ENCODE measurements at regions not wholly inside any gene's neighbourhood (a gene's known extent, or its start where the extent isn't known, plus 50 kb on each side); places are given as distances from the start of the nearest gene placed in this dataset.
"Not testable (repeated sequence)": the region's sequence is repeated elsewhere in the genome, so short reads cannot be mapped to it uniquely, and the experiment has no call there.

DNA sequence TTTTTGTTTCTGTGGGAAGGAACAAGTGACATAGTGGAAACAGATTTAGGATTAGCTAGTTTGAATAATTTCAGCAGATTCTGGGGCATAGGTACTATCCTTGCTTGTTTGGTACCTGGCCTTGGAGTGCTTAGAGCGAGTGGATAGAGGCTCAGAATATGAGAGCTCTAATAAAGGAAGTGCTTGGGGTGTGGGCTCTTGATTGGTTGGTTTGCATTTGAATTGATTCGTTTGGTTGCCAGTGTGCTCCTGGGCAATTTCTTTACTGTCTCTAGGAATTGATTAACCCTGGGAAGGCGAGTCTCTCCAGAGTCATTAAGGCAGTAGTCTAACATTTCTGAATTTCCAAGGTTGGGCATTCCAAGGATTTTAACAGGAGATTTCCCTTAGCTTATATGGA is 98.0 kb downstream of the DTWD1 start:
- no peak overlapping the region for H3K27ac ChIP-seq (ENCODE audit: low read depth, low read length)
- Mint-ChIP-seq H3K27me3 (peaks cover 0 to 12% of the 10 kb centered on the region in 2 donors), H3K4me1 (peaks cover 4 to 7% (median 6%) of the 10 kb centered on the region in 3 donors), H3K36me3 (no peaks in the 10 kb centered on the region), H3K9me3 (no peaks in the 10 kb centered on the region), H3K4me3 (no peak overlapping the region), H3K27ac (no peak overlapping the region)
- DNase-seq = no peak
- H3K36me3 ChIP-seq (ENCODE audit: insufficient read depth, low read length) = no peaks in the 10 kb centered on the region
- H3K27me3 ChIP-seq (ENCODE audit: insufficient read depth, low read length, poor library complexity, severe bottlenecking) = no peaks in the 10 kb centered on the region
- CTCF ChIA-PET = no interaction called here
- H3K4me3 ChIP-seq (ENCODE audit: low read length) = no peak overlapping the region
- H3K9me3 ChIP-seq (ENCODE audit: low read length) = no peaks in the 10 kb centered on the region
- POLR2A ChIA-PET = no interaction called here
- H3K4me1 ChIP-seq (ENCODE audit: insufficient read depth, low read length) = no peaks in the 10 kb centered on the region

DNA sequence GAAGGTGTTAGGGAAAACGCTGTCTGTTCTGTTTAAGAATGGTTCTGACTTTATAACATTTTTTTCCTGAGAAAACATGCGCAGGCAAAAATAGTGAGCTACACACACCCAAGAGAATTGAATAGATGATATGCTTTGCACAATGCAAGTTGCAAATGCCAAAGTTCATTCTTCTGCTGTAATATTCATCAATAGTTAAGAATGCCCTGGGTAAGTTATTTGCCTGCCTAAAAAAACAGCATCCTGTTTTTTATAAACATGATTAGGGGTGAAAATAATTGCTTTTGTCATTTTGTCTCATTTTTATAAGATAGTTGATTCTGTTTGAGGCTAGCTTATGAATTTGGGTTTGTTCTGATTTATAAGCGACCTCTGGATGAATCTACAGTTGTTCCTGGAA is 99.4 kb downstream of the DTWD1 start:
- H3K4me3 Mint-ChIP-seq = no peak overlapping the region
- Histone ChIP-seq H3K4me1 (ENCODE audit: insufficient read depth, low read length) (no peaks in the 10 kb centered on the region), H3K27me3 (ENCODE audit: insufficient read depth, low read length, poor library complexity, severe bottlenecking) (no peaks in the 10 kb centered on the region), H3K4me3 (ENCODE audit: low read length) (no peak overlapping the region), H3K36me3 (ENCODE audit: insufficient read depth, low read length) (no peaks in the 10 kb centered on the region), H3K27ac (ENCODE audit: low read depth, low read length) (no peak overlapping the region), H3K9me3 (ENCODE audit: low read length) (peaks cover 2% of the 10 kb centered on the region)
- H3K4me1 Mint-ChIP-seq = peaks cover 2 to 3% (median 3%) of the 10 kb centered on the region in 3 donors
- peaks cover 0 to 12% of the 10 kb centered on the region in 2 donors for H3K27me3 Mint-ChIP-seq
- H3K9me3 Mint-ChIP-seq = peaks cover 0 to 2% (median 0%) of the 10 kb centered on the region in 5 donors
- ChIA-PET POLR2A (no interaction called here), CTCF (interaction anchor here (1.0 kb wide), 1 partner anchor 11 kb away, joined by 3 read pairs; no protein-coding TSS in a partner anchor)
- no peak overlapping the region for H3K27ac Mint-ChIP-seq
- no peak for DNase-seq
- H3K36me3 Mint-ChIP-seq = no peaks in the 10 kb centered on the region

- no peaks in the 10 kb centered on the region for H3K36me3 Mint-ChIP-seq
- H3K4me3 Mint-ChIP-seq = no peak overlapping the region
- H3K4me1 Mint-ChIP-seq = no peaks in the 10 kb centered on the region
- POLR2A ChIA-PET = no interaction called here
- Histone ChIP-seq H3K4me3 (ENCODE audit: low read length) (no peak overlapping the region), H3K27me3 (ENCODE audit: insufficient read depth, low read length, poor library complexity, severe bottlenecking) (no peaks in the 10 kb centered on the region), H3K4me1 (ENCODE audit: insufficient read depth, low read length) (no peaks in the 10 kb centered on the region), H3K27ac (ENCODE audit: low read depth, low read length) (no peak overlapping the region), H3K9me3 (ENCODE audit: low read length) (peaks cover 7% of the 10 kb centered on the region), H3K36me3 (ENCODE audit: insufficient read depth, low read length) (no peaks in the 10 kb centered on the region)
- peaks cover 4 to 10% (median 7%) of the 10 kb centered on the region in 5 donors for H3K9me3 Mint-ChIP-seq
- CTCF ChIA-PET = interaction anchor here (1.0 kb wide), 1 partner anchor 10 kb away, joined by 3 read pairs; no protein-coding TSS in a partner anchor
- DNase-seq = no peak
- H3K27me3 Mint-ChIP-seq = peaks cover 0 to 12% of the 10 kb centered on the region in 2 donors
- no peak overlapping the region for H3K27ac Mint-ChIP-seq
These were observed 100.2 kb downstream of the DTWD1 start for GRCh38 chr15:49721091-49721490.

DNA sequence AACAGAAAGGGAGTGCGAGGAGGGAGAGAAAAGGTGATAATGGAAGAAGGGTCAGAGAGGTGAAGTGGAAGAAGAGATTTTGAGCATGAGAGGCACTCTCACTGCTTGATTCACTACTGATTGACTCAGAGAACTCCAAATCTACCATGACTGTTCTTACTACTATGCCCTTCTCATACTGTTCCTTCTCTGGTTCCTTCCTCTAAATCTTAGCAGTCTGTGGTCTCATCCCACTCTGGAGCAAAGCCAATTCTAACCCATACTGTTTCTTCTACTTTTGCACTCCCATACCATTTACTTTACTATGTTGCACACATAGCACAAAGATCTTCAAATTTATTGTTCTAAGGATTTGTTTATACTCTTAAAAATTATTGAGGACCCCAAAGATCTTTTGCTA is 100.8 kb downstream of the DTWD1 start:
- Mint-ChIP-seq H3K36me3 (peaks cover 0 to 3% (median 0%) of the 10 kb centered on the region in 3 donors), H3K9me3 (peaks cover 8 to 14% (median 10%) of the 10 kb centered on the region in 5 donors), H3K4me1 (no peaks in the 10 kb centered on the region), H3K27ac (no peak overlapping the region), H3K4me3 (peak overlapping the region in 1 of 7 donors; percentile 49), H3K27me3 (peaks cover 0 to 12% of the 10 kb centered on the region in 2 donors)
- no peak for DNase-seq
- peaks cover 7% of the 10 kb centered on the region for H3K9me3 ChIP-seq (ENCODE audit: low read length)
- H3K27ac ChIP-seq (ENCODE audit: low read depth, low read length) = no peak overlapping the region
- H3K36me3 ChIP-seq (ENCODE audit: insufficient read depth, low read length) = no peaks in the 10 kb centered on the region
- ChIA-PET CTCF (no interaction called here), POLR2A (no interaction called here)
- H3K4me3 ChIP-seq (ENCODE audit: low read length) = no peak overlapping the region
- no peaks in the 10 kb centered on the region for H3K27me3 ChIP-seq (ENCODE audit: insufficient read depth, low read length, poor library complexity, severe bottlenecking)
- no peaks in the 10 kb centered on the region for H3K4me1 ChIP-seq (ENCODE audit: insufficient read depth, low read length)

- peaks cover 10 to 20% (median 12%) of the 10 kb centered on the region in 5 donors for H3K9me3 Mint-ChIP-seq
- Histone ChIP-seq H3K9me3 (ENCODE audit: low read length) (peaks cover 7% of the 10 kb centered on the region), H3K36me3 (ENCODE audit: insufficient read depth, low read length) (no peaks in the 10 kb centered on the region), H3K4me3 (ENCODE audit: low read length) (no peak overlapping the region), H3K27ac (ENCODE audit: low read depth, low read length) (no peak overlapping the region), H3K4me1 (ENCODE audit: insufficient read depth, low read length) (no peaks in the 10 kb centered on the region), H3K27me3 (ENCODE audit: insufficient read depth, low read length, poor library complexity, severe bottlenecking) (no peaks in the 10 kb centered on the region)
- peaks cover 2 to 8% of the 10 kb centered on the region in 2 donors for H3K27me3 Mint-ChIP-seq
- no peak for DNase-seq
- H3K36me3 Mint-ChIP-seq = peaks cover 0 to 3% (median 0%) of the 10 kb centered on the region in 3 donors
- CTCF ChIA-PET = no interaction called here
- no peak overlapping the region for H3K4me3 Mint-ChIP-seq
- POLR2A ChIA-PET = no interaction called here
- no peak overlapping the region for H3K27ac Mint-ChIP-seq
- H3K4me1 Mint-ChIP-seq = no peaks in the 10 kb centered on the region
These were observed 103.1 kb downstream of the DTWD1 start for GRCh38 chr15:49723981-49724380.

DNA sequence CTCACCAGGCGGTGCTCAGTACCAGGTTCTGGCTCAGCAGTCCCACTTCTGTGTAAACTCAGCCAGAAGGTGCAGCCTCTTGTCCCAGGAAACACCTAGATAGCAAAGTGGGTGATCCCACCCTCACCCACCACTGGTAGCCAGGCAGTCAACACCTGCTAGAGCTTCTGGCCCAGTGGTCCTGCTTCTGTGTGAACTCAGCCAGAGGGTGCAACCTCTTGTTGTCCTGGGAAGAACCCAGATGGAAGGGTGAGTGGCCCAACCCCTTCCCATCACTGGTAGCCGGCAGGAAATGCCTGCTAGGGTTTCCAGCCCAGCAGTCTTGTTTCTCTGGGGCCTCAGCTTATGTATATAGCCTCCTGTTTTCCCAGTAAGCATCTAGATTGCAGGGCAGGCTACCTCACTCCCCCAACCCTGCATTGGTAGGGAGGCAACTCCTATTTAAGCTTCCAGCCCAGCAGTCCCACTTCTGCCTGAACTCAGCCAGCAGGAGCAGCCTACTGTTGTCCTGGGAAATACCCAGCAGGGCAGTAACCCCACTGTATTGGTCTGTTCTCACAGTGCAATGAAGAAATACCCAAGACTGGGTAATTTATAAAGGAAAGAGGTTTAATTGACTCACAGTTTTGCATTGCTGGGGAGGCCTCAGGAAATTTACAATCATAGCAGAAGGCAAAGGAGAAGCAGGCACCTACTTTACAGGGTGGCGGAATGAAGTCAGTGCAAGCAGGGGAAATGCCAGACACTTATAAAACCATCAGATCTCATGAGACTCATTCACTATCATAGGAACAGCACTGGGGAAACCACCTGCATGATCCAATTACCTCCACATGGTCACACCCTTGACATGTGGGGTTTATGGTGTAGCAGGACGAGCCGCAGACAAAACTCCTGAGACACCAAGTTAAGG is 110.6 kb downstream of the DTWD1 start:
- no peaks in the 10 kb centered on the region for H3K36me3 ChIP-seq (ENCODE audit: insufficient read depth, low read length)
- DNase-seq = no peak
- Mint-ChIP-seq H3K4me1 (no peaks in the 10 kb centered on the region), H3K9me3 (peaks cover 2 to 16% (median 3%) of the 10 kb centered on the region in 5 donors), H3K27me3 (peaks cover 8 to 13% of the 10 kb centered on the region in 2 donors), H3K27ac (peak overlapping the region in 1 of 8 donors; percentile 84), H3K36me3 (peaks cover 0 to under 1% (median 0%) of the 10 kb centered on the region in 3 donors), H3K4me3 (no peak overlapping the region)
- POLR2A ChIA-PET = no interaction called here
- CTCF ChIA-PET = interaction anchor here (1.0 kb wide), 1 partner anchor 11 kb away, joined by 3 read pairs; no protein-coding TSS in a partner anchor
- H3K4me1 ChIP-seq (ENCODE audit: insufficient read depth, low read length) = no peaks in the 10 kb centered on the region
- no peaks in the 10 kb centered on the region for H3K27me3 ChIP-seq (ENCODE audit: insufficient read depth, low read length, poor library complexity, severe bottlenecking)
- no peaks in the 10 kb centered on the region for H3K9me3 ChIP-seq (ENCODE audit: low read length)
- no peak overlapping the region for H3K27ac ChIP-seq (ENCODE audit: low read depth, low read length)
- H3K4me3 ChIP-seq (ENCODE audit: low read length) = no peak overlapping the region

DNA sequence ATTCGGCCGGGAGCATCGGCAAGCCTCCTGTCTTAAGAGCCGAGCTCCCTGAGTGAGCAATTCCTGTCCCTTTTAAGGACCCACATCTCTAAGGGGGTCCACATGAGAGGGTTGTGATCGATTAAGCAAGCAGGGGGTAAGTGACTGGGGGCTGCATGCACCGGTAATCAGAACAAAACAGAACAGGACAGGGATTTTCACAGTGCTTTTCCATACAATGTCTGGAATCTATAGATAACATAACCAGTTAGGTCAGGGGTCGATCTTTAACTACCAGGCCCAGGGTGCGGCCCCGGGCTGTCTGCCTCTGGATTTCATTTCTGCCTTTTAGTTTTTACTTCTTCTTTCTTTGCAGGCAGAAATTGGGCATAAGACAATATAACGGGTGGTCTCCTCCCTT is 111.3 kb downstream of the DTWD1 start:
- H3K9me3 ChIP-seq (ENCODE audit: low read length); POLR2A ChIA-PET; DNase-seq; H3K27ac ChIP-seq (ENCODE audit: low read depth, low read length); H3K4me1 ChIP-seq (ENCODE audit: insufficient read depth, low read length); H3K27ac Mint-ChIP-seq; H3K4me3 Mint-ChIP-seq; H3K36me3 ChIP-seq (ENCODE audit: insufficient read depth, low read length); H3K4me1 Mint-ChIP-seq; H3K36me3 Mint-ChIP-seq; CTCF ChIA-PET; H3K27me3 ChIP-seq (ENCODE audit: insufficient read depth, low read length, poor library complexity, severe bottlenecking); H3K4me3 ChIP-seq (ENCODE audit: low read length); H3K9me3 Mint-ChIP-seq: not testable (repeated sequence)
- peaks cover 8 to 15% of the 10 kb centered on the region in 2 donors for H3K27me3 Mint-ChIP-seq

- H3K36me3 Mint-ChIP-seq; H3K4me1 Mint-ChIP-seq; H3K4me3 ChIP-seq (ENCODE audit: low read length); H3K9me3 ChIP-seq (ENCODE audit: low read length); H3K9me3 Mint-ChIP-seq; DNase-seq; H3K36me3 ChIP-seq (ENCODE audit: insufficient read depth, low read length); H3K27ac ChIP-seq (ENCODE audit: low read depth, low read length); POLR2A ChIA-PET; CTCF ChIA-PET; H3K4me3 Mint-ChIP-seq; H3K27me3 ChIP-seq (ENCODE audit: insufficient read depth, low read length, poor library complexity, severe bottlenecking); H3K4me1 ChIP-seq (ENCODE audit: insufficient read depth, low read length); H3K27ac Mint-ChIP-seq: not testable (repeated sequence)
- H3K27me3 Mint-ChIP-seq = peaks cover 6 to 15% of the 10 kb centered on the region in 2 donors
These were observed 113.2 kb downstream of the DTWD1 start for GRCh38 chr15:49734089-49734488.

All from CD8-positive, alpha-beta memory T cell (primary cell).